ENCODE measurements at regions not wholly inside any gene's neighbourhood (a gene's known extent, or its start where the extent isn't known, plus 50 kb on each side); places are given as distances from the start of the nearest gene placed in this dataset.

GRCh38 chr15:62437753-62438152, 272.7 kb upstream of the C2CD4B start:
- DNase-seq (ENCODE audit: low read depth in 3 of 3): no peak

GRCh38 chr15:62439543-62440016, 274.5 kb upstream of the C2CD4B start:
- DNase-seq (ENCODE audit: low read depth in 3 of 3): no peak

- DNase-seq (ENCODE audit: low read depth in 3 of 3): no peak
These were observed 275.4 kb upstream of the C2CD4B start for GRCh38 chr15:62440362-62441105.

GRCh38 chr15:62444104-62445022, 279.3 kb upstream of the C2CD4B start:
- DNase-seq (ENCODE audit: low read depth in 3 of 3): no peak

- no peak for DNase-seq (ENCODE audit: low read depth in 3 of 3)
These were observed 280.2 kb upstream of the C2CD4B start for GRCh38 chr15:62445244-62445643.

GRCh38 chr15:62446984-62447383, 281.9 kb upstream of the C2CD4B start:
- DNase-seq (ENCODE audit: low read depth in 3 of 3): no peak

- DNase-seq (ENCODE audit: low read depth in 3 of 3): no peak
These were observed 282.7 kb upstream of the C2CD4B start for GRCh38 chr15:62447742-62448141.

- DNase-seq (ENCODE audit: low read depth in 3 of 3): no peak
These were observed 284.6 kb upstream of the C2CD4B start for GRCh38 chr15:62449638-62450037.

GRCh38 chr15:62450061-62450460, 285.0 kb upstream of the C2CD4B start:
- DNase-seq (ENCODE audit: low read depth in 3 of 3): no peak

GRCh38 chr15:62452026-62452425, 286.9 kb upstream of the C2CD4B start:
- no peak for DNase-seq (ENCODE audit: low read depth in 3 of 3)

- no peak for DNase-seq (ENCODE audit: low read depth in 3 of 3)
These were observed 287.6 kb upstream of the C2CD4B start for GRCh38 chr15:62452667-62453066.

- DNase-seq (ENCODE audit: low read depth in 3 of 3): no peak
These were observed 288.3 kb upstream of the C2CD4B start for GRCh38 chr15:62453375-62453774.

- DNase-seq (ENCODE audit: low read depth in 3 of 3): no peak
These were observed 288.9 kb upstream of the C2CD4B start for GRCh38 chr15:62453981-62454380.

GRCh38 chr15:62454567-62455172, 289.6 kb upstream of the C2CD4B start:
- DNase-seq (ENCODE audit: low read depth in 3 of 3): no peak

- no peak for DNase-seq (ENCODE audit: low read depth in 3 of 3)
These were observed 290.4 kb upstream of the C2CD4B start for GRCh38 chr15:62455441-62455921.

GRCh38 chr15:62456011-62456920, 291.2 kb upstream of the C2CD4B start:
- no peak for DNase-seq (ENCODE audit: low read depth in 3 of 3)

- no peak for DNase-seq (ENCODE audit: low read depth in 3 of 3)
These were observed 292.0 kb upstream of the C2CD4B start for GRCh38 chr15:62457100-62457499.

GRCh38 chr15:62459875-62460274, 294.8 kb upstream of the C2CD4B start:
- no peak for DNase-seq (ENCODE audit: low read depth in 3 of 3)

- DNase-seq (ENCODE audit: low read depth in 3 of 3): no peak
These were observed 297.2 kb upstream of the C2CD4B start for GRCh38 chr15:62462268-62462667.

GRCh38 chr15:62462721-62463120, 297.6 kb upstream of the C2CD4B start:
- DNase-seq (ENCODE audit: low read depth in 3 of 3): no peak

GRCh38 chr15:62464705-62465104, 299.6 kb upstream of the C2CD4B start:
- no peak for DNase-seq (ENCODE audit: low read depth in 3 of 3)
